ENCODE measurements at regions not wholly inside any gene's neighbourhood (a gene's known extent, or its start where the extent isn't known, plus 50 kb on each side); places are given as distances from the start of the nearest gene placed in this dataset.

DNA sequence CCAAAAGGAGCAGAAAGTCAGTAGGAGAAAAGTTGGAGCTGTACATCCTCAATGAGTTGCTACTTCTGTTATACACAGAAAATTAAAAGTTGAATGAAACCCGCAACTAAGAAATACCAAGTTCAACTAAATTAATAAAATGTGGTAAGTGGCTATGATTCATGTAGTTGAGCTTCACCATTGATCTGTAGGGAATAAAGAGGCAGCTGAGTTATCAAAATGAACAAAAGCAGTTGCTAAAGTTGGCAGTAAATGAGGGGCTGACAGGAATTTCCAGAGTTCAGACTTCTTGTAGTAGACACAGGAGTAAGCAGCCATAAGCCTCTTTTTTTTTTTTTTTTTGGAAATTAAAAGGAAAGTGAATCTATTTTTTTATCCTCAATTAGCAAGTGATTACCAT, 234.6 kb downstream of the POSTN start:
- TF ChIP-seq, protein P1, sequence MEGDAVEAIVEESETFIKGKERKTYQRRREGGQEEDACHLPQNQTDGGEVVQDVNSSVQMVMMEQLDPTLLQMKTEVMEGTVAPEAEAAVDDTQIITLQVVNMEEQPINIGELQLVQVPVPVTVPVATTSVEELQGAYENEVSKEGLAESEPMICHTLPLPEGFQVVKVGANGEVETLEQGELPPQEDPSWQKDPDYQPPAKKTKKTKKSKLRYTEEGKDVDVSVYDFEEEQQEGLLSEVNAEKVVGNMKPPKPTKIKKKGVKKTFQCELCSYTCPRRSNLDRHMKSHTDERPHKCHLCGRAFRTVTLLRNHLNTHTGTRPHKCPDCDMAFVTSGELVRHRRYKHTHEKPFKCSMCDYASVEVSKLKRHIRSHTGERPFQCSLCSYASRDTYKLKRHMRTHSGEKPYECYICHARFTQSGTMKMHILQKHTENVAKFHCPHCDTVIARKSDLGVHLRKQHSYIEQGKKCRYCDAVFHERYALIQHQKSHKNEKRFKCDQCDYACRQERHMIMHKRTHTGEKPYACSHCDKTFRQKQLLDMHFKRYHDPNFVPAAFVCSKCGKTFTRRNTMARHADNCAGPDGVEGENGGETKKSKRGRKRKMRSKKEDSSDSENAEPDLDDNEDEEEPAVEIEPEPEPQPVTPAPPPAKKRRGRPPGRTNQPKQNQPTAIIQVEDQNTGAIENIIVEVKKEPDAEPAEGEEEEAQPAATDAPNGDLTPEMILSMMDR (IDR thresholded peaks at IDR 0.05): no peak
- no peak for TF ChIP-seq POLR2A (IDR thresholded peaks at IDR 0.05)

All from right lobe of liver (tissue), 4 donors.